CD8-positive, alpha-beta memory T cell (primary cell): ENCODE measurements at regions not wholly inside any gene's neighbourhood (a gene's known extent, or its start where the extent isn't known, plus 50 kb on each side); places are given as distances from the start of the nearest gene placed in this dataset.
"Not testable (repeated sequence)": the region's sequence is repeated elsewhere in the genome, so short reads cannot be mapped to it uniquely, and the experiment has no call there.

ENCODE experiments used
- CTCF ChIA-PET: fragments of 350-600 bp; sonication (Branson Sonifier 250); formaldehyde crosslinking; loops from one replicate; lab custom pipeline; 2021; ENCODE audit warnings: antibody characterized with exemption; lab: Charles Lee
- POLR2A ChIA-PET: fragments of 350-600 bp; sonication (Branson Sonifier 250); formaldehyde crosslinking; loops from one replicate; lab custom pipeline; 2021; ENCODE audit warnings: antibody characterized with exemption; lab: Charles Lee
- DNase-seq, 5 donors: peaks; one replicate each; pipeline versions ENCODE4 v3.0.0 to v3.0.0-alpha.2; 2020 to 2022; ENCODE audit warnings: mixed read lengths in 1 of 5
- H3K27ac ChIP-seq: one replicate; pipeline ENCODE4 v1.7.0; 2013; ENCODE audit warnings: low read depth, mild to moderate bottlenecking, low read length, moderate library complexity
- H3K27me3 ChIP-seq: 2 replicates; pipeline ENCODE4 v1.7.0; 2013; ENCODE audit warnings: low read length, mild to moderate bottlenecking; ENCODE audit not compliant: insufficient read depth, poor library complexity, severe bottlenecking
- H3K36me3 ChIP-seq: 2 replicates; pipeline ENCODE4 v1.7.0; 2013; ENCODE audit warnings: mild to moderate bottlenecking, low read length, moderate library complexity; ENCODE audit not compliant: insufficient read depth
- H3K4me1 ChIP-seq: 2 replicates; pipeline ENCODE4 v1.7.0; 2013; ENCODE audit warnings: mild to moderate bottlenecking, low read length, moderate library complexity; ENCODE audit not compliant: insufficient read depth
- H3K4me3 ChIP-seq: 2 replicates; pipeline ENCODE4 v1.7.0; 2013; ENCODE audit warnings: mild to moderate bottlenecking, low read length
- H3K9me3 ChIP-seq: 2 replicates; pipeline ENCODE4 v1.7.0; 2013; ENCODE audit warnings: mild to moderate bottlenecking, low read length
- H3K27ac Mint-ChIP-seq, 8 donors: one replicate each; pipeline ENCODE4 v1.8.0; 2020 to 2021; ENCODE audit warnings: mixed read lengths in 8 of 8, mild to moderate bottlenecking in 6 of 8, inconsistent platforms in 3 of 8, moderate library complexity in 3 of 8
- H3K27me3 Mint-ChIP-seq, 2 donors: one replicate each; pipeline ENCODE4 v1.8.0; 2020 to 2021; ENCODE audit warnings: mixed read lengths in 2 of 2, mild to moderate bottlenecking in 1 of 2, moderate library complexity in 1 of 2
- H3K36me3 Mint-ChIP-seq, 3 donors: one replicate each; pipeline ENCODE4 v1.8.0; 2020 to 2021; ENCODE audit warnings: mixed read lengths in 3 of 3, inconsistent platforms in 1 of 3, mild to moderate bottlenecking in 1 of 3
- H3K4me1 Mint-ChIP-seq, 3 donors: one replicate each; pipeline ENCODE4 v1.8.0; 2020 to 2021; ENCODE audit warnings: mixed read lengths in 3 of 3, inconsistent platforms in 1 of 3, mild to moderate bottlenecking in 1 of 3
- H3K4me3 Mint-ChIP-seq, 7 donors: one replicate each; pipeline ENCODE4 v1.8.0; 2020 to 2021; ENCODE audit warnings: mixed read lengths in 7 of 7, mild to moderate bottlenecking in 6 of 7, moderate library complexity in 4 of 7, inconsistent platforms in 2 of 7
- H3K9me3 Mint-ChIP-seq, 5 donors: one replicate each; pipeline ENCODE4 v1.8.0; 2020 to 2022; ENCODE audit warnings: mixed read lengths in 5 of 5, mild to moderate bottlenecking in 3 of 5, moderate library complexity in 2 of 5, inconsistent platforms in 1 of 5

- Mint-ChIP-seq H3K9me3 (peaks cover 0 to 13% (median 0%) of the 10 kb centered on the region in 5 donors), H3K4me1 (no peaks in the 10 kb centered on the region), H3K27ac (no peak overlapping the region), H3K27me3 (no peaks in the 10 kb centered on the region), H3K4me3 (no peak overlapping the region), H3K36me3 (no peaks in the 10 kb centered on the region)
- Histone ChIP-seq H3K36me3 (no peaks in the 10 kb centered on the region), H3K9me3 (no peaks in the 10 kb centered on the region), H3K4me1 (no peaks in the 10 kb centered on the region), H3K4me3 (no peak overlapping the region), H3K27me3 (no peaks in the 10 kb centered on the region), H3K27ac (no peak overlapping the region)
- DNase-seq, result no peak
- ChIA-PET POLR2A (no interaction called here), CTCF (no interaction called here)
Measured at GRCh38 chr10:9944690-9945089, 1073.0 kb upstream of the CELF2 start.

- Histone ChIP-seq H3K4me3 (no peak overlapping the region), H3K9me3 (no peaks in the 10 kb centered on the region), H3K27ac (no peak overlapping the region), H3K4me1 (no peaks in the 10 kb centered on the region), H3K36me3 (no peaks in the 10 kb centered on the region), H3K27me3 (no peaks in the 10 kb centered on the region)
- ChIA-PET POLR2A (no interaction called here), CTCF (no interaction called here)
- Mint-ChIP-seq H3K4me3 (no peak overlapping the region), H3K4me1 (no peaks in the 10 kb centered on the region), H3K36me3 (no peaks in the 10 kb centered on the region), H3K9me3 (peaks cover 0 to 13% (median 2%) of the 10 kb centered on the region in 5 donors), H3K27me3 (no peaks in the 10 kb centered on the region), H3K27ac (no peak overlapping the region)
- DNase-seq, result no peak
Measured at GRCh38 chr10:9950070-9950469, 1067.6 kb upstream of the CELF2 start.

- Mint-ChIP-seq H3K9me3 (peaks cover 0 to 11% (median 2%) of the 10 kb centered on the region in 5 donors), H3K4me1 (no peaks in the 10 kb centered on the region), H3K36me3 (no peaks in the 10 kb centered on the region), H3K4me3 (no peak overlapping the region), H3K27ac (no peak overlapping the region), H3K27me3 (no peaks in the 10 kb centered on the region)
- ChIA-PET CTCF (no interaction called here), POLR2A (no interaction called here)
- Histone ChIP-seq H3K36me3 (no peaks in the 10 kb centered on the region), H3K4me3 (no peak overlapping the region), H3K27ac (no peak overlapping the region), H3K27me3 (no peaks in the 10 kb centered on the region), H3K9me3 (no peaks in the 10 kb centered on the region), H3K4me1 (no peaks in the 10 kb centered on the region)
- DNase-seq, result no peak
Measured at GRCh38 chr10:9951481-9952257, 1066.0 kb upstream of the CELF2 start.

- H3K4me3 Mint-ChIP-seq, result no peak overlapping the region
- no peaks in the 10 kb centered on the region for H3K4me1 Mint-ChIP-seq
- no peaks in the 10 kb centered on the region for H3K36me3 Mint-ChIP-seq
- Histone ChIP-seq H3K36me3 (no peaks in the 10 kb centered on the region), H3K27me3 (no peaks in the 10 kb centered on the region), H3K9me3 (no peaks in the 10 kb centered on the region), H3K27ac (no peak overlapping the region), H3K4me1 (no peaks in the 10 kb centered on the region), H3K4me3 (no peak overlapping the region)
- POLR2A ChIA-PET, result no interaction called here
- CTCF ChIA-PET, result no interaction called here
- H3K27ac Mint-ChIP-seq, result no peak overlapping the region
- peaks cover 0 to 4% (median 0%) of the 10 kb centered on the region in 5 donors for H3K9me3 Mint-ChIP-seq
- no peak for DNase-seq
- no peaks in the 10 kb centered on the region for H3K27me3 Mint-ChIP-seq
Measured at GRCh38 chr10:9957351-9957750, 1060.3 kb upstream of the CELF2 start.

DNA sequence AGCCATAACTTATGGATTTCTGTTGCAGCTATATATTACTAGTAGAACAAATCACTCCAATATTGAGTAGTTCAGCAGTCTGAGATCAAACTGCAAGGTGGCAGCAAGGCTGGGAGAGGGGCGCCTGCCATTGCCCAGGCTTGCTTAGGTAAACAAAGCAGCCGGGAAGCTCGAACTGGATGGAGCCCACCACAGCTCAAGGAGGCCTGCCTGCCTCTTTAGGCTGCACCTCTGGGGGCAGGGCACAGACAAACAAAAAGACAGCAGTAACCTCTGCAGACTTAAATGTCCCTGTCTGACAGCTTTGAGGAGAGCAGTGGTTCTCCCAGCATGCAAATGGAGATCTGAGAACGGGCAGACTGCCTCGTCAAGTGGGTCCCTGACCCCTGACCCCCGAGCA, 1059.8 kb upstream of the CELF2 start:
- H3K4me1 ChIP-seq, H3K27me3 Mint-ChIP-seq, CTCF ChIA-PET, DNase-seq, H3K36me3 ChIP-seq, H3K9me3 ChIP-seq, H3K27ac ChIP-seq, H3K27ac Mint-ChIP-seq, POLR2A ChIA-PET, H3K9me3 Mint-ChIP-seq, H3K27me3 ChIP-seq, H3K4me1 Mint-ChIP-seq, H3K4me3 ChIP-seq, H3K36me3 Mint-ChIP-seq, H3K4me3 Mint-ChIP-seq: not testable (repeated sequence)

GRCh38 chr10:9965341-9965740, 1052.3 kb upstream of the CELF2 start:
- Histone ChIP-seq H3K27ac (no peak overlapping the region), H3K4me1 (no peaks in the 10 kb centered on the region), H3K9me3 (no peaks in the 10 kb centered on the region), H3K36me3 (no peaks in the 10 kb centered on the region), H3K4me3 (no peak overlapping the region), H3K27me3 (no peaks in the 10 kb centered on the region)
- Mint-ChIP-seq H3K4me3 (no peak overlapping the region), H3K9me3 (peaks cover 0 to 8% (median 3%) of the 10 kb centered on the region in 5 donors), H3K27me3 (peaks cover 0 to 1% of the 10 kb centered on the region in 2 donors), H3K27ac (no peak overlapping the region), H3K4me1 (no peaks in the 10 kb centered on the region), H3K36me3 (no peaks in the 10 kb centered on the region)
- DNase-seq, result no peak
- CTCF ChIA-PET, result no interaction called here
- POLR2A ChIA-PET, result no interaction called here

DNA sequence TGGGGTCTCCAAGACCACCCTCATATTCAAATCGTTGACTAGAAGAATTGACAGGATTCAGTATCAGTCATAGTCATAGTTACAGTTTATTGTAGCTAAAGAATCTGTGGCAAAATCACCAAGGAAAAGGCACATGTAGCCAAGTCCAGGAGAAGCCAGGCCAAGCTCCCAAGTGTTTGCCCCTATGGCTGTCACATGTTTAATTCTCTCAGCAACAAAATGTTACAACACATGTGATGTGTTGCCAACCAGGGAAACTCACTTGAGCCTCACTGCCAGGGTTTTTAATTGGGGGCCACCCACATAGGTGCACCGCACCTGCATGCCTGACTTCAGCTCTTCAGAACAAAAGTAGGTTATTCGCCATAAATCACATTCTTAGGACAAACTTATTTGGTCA, 1030.9 kb upstream of the CELF2 start:
- H3K4me3 Mint-ChIP-seq, result no peak overlapping the region
- H3K27ac Mint-ChIP-seq, result no peak overlapping the region
- H3K36me3 Mint-ChIP-seq, result no peaks in the 10 kb centered on the region

GRCh38 chr10:9987197-9987596, 1030.5 kb upstream of the CELF2 start:
- Mint-ChIP-seq H3K9me3 (peaks cover 2 to 11% (median 4%) of the 10 kb centered on the region in 5 donors), H3K4me1 (no peaks in the 10 kb centered on the region), H3K27me3 (peaks cover 0 to 1% of the 10 kb centered on the region in 2 donors), H3K4me3 (no peak overlapping the region), H3K36me3 (no peaks in the 10 kb centered on the region), H3K27ac (no peak overlapping the region)
- ChIA-PET CTCF (no interaction called here), POLR2A (no interaction called here)
- no peaks in the 10 kb centered on the region for H3K4me1 ChIP-seq
- no peak overlapping the region for H3K4me3 ChIP-seq
- no peaks in the 10 kb centered on the region for H3K9me3 ChIP-seq
- no peak for DNase-seq
- H3K27me3 ChIP-seq, result no peaks in the 10 kb centered on the region
- no peak overlapping the region for H3K27ac ChIP-seq
- H3K36me3 ChIP-seq, result no peaks in the 10 kb centered on the region

More for the DNA sequence above, 1030.9 kb upstream of the CELF2 start:
- no peaks in the 10 kb centered on the region for H3K4me1 ChIP-seq
- H3K4me3 ChIP-seq, result no peak overlapping the region
- ChIA-PET POLR2A (no interaction called here), CTCF (no interaction called here)
- no peaks in the 10 kb centered on the region for H3K36me3 ChIP-seq
- no peak overlapping the region for H3K27ac ChIP-seq
- H3K27me3 ChIP-seq, result no peaks in the 10 kb centered on the region
- H3K27me3 Mint-ChIP-seq, result peaks cover 0 to 1% of the 10 kb centered on the region in 2 donors
- no peaks in the 10 kb centered on the region for H3K4me1 Mint-ChIP-seq
- H3K9me3 Mint-ChIP-seq, result peaks cover 2 to 11% (median 4%) of the 10 kb centered on the region in 5 donors
- DNase-seq, result no peak
- no peaks in the 10 kb centered on the region for H3K9me3 ChIP-seq
